GM12873 (cell line): ENCODE measurements at regions not wholly inside any gene's neighbourhood (a gene's known extent, or its start where the extent isn't known, plus 50 kb on each side); places are given as distances from the start of the nearest gene placed in this dataset.

Experiments
- TF ChIP-seq, protein P1 (sequence below): IDR thresholded peaks from 2 replicates; pipeline ENCODE4 v1.5.1; 2012; ENCODE audit warnings: low read depth, mild to moderate bottlenecking, moderate library complexity, low read length, control low read depth; ENCODE audit not compliant: insufficient read depth; ENCODE audit errors: missing control alignments

- TF ChIP-seq, protein P1, sequence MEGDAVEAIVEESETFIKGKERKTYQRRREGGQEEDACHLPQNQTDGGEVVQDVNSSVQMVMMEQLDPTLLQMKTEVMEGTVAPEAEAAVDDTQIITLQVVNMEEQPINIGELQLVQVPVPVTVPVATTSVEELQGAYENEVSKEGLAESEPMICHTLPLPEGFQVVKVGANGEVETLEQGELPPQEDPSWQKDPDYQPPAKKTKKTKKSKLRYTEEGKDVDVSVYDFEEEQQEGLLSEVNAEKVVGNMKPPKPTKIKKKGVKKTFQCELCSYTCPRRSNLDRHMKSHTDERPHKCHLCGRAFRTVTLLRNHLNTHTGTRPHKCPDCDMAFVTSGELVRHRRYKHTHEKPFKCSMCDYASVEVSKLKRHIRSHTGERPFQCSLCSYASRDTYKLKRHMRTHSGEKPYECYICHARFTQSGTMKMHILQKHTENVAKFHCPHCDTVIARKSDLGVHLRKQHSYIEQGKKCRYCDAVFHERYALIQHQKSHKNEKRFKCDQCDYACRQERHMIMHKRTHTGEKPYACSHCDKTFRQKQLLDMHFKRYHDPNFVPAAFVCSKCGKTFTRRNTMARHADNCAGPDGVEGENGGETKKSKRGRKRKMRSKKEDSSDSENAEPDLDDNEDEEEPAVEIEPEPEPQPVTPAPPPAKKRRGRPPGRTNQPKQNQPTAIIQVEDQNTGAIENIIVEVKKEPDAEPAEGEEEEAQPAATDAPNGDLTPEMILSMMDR: no peak
Observed at GRCh38 chr18:75799449-75800330, 372.2 kb upstream of the SMIM21 start.

DNA sequence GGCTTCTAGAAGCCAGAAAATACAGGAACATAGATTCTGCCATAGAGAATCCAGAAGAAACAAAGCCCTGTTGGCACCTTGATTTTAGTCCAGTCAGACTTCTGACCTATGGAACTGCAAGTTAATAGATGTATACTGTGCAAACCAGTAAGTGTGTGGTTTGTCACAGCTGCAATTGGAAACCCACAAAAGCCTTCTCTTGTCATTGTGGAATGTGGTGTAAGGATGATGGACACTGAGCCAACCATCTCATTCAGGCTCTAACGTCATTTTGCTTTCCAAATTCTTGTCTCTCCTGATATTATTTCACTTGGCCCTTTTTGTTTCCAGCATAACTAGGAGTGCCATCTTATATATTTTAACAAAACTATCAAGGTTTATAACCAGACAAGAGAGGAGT is 369.5 kb upstream of the SMIM21 start:
- TF ChIP-seq, protein P1: no peak

GRCh38 chr18:75790796-75791195 is 363.3 kb upstream of the SMIM21 start:
- TF ChIP-seq, protein P1: no peak

- TF ChIP-seq, protein P1: no peak
Observed at GRCh38 chr18:75790111-75790510, 362.6 kb upstream of the SMIM21 start.

- TF ChIP-seq, protein P1: no peak
Observed at GRCh38 chr18:75785834-75786233, 358.3 kb upstream of the SMIM21 start.

GRCh38 chr18:75785206-75785605 is 357.7 kb upstream of the SMIM21 start:
- TF ChIP-seq, protein P1: no peak

DNA sequence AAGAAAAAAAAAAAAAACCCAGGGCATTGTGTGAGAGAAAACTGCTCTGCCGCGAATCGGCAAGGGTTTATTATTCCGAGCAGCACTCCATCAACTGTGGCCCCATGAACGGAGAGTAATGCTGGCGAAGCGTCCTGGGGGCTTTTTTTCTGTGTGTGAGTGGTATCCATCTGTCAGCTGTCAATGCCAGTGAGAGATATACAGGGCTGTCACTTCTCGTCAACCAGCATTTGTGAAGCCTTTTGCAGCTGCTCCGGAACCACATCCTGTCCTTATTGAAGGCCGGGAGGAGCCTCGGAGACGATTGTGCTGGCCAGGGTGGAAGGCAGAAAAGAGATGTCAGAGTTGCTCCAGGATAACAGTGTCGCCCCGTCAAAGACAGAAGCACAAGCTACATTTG is 356.9 kb upstream of the SMIM21 start:
- TF ChIP-seq, protein P1: no peak
